IMR-90 (cell line): ENCODE measurements at regions not wholly inside any gene's neighbourhood (a gene's known extent, or its start where the extent isn't known, plus 50 kb on each side); places are given as distances from the start of the nearest gene placed in this dataset.

Experiments
- ATAC-seq: fragments of 200-7000 bp; cut with Tn5 transposase; 2 replicates; pipeline ENCODE4 v1.9.1; 2020; ENCODE audit warnings: low read depth, mild to moderate bottlenecking, moderate library complexity
- BruUV-seq: library from RNA; stranded (reverse); fragments of 400-500 nt; replicated peaks from 2 replicates; lab custom pipeline; 2021; lab: Mats Ljungman, UMichigan
- CTCF ChIA-PET: fragments of 300-600 bp; formaldehyde crosslinking; extraction: SDS; loops from one replicate; lab custom pipeline; 2021; ENCODE audit warnings: antibody characterized with exemption; lab: Yijun Ruan, JAX
- POLR2A ChIA-PET: fragments of 300-600 bp; sonication (Branson Sonifier 250); formaldehyde crosslinking; loops from one replicate; lab custom pipeline; 2022; ENCODE audit warnings: antibody characterized with exemption; ENCODE audit not compliant: unreplicated experiment; lab: Charles Lee
- DNase-seq: peaks from one replicate; pipeline ENCODE4 v3.0.0; 2013
- H2AFZ ChIP-seq: replicated peaks from 2 replicates; pipeline ENCODE3; 2013; ENCODE audit warnings: low read length, mild to moderate bottlenecking; ENCODE audit not compliant: poor library complexity
- H2AK5ac ChIP-seq: 2 replicates; pipeline ENCODE4 v1.6.1; 2013; ENCODE audit warnings: low read depth, low read length, inconsistent platforms
- H2AK9ac ChIP-seq: replicated peaks from 2 replicates; pipeline ENCODE3; 2013; ENCODE audit warnings: mild to moderate bottlenecking, low read depth, low read length, moderate library complexity; ENCODE audit not compliant: poor library complexity
- H2BK120ac ChIP-seq: 2 replicates; pipeline ENCODE4 v1.6.1; 2013; ENCODE audit warnings: low read depth, low read length, inconsistent platforms
- H2BK15ac ChIP-seq: 3 replicates; pipeline ENCODE4 v1.6.1; 2013; ENCODE audit warnings: low read depth, low read length, inconsistent platforms
- H2BK20ac ChIP-seq: 2 replicates; pipeline ENCODE4 v1.6.1; 2013; ENCODE audit warnings: low read depth, mild to moderate bottlenecking, inconsistent platforms, low read length, moderate library complexity
- H2BK5ac ChIP-seq: 2 replicates; pipeline ENCODE4 v1.6.1; 2013; ENCODE audit warnings: mild to moderate bottlenecking, low read depth, low read length, inconsistent platforms; ENCODE audit not compliant: poor library complexity, severe bottlenecking
- H3K14ac ChIP-seq: replicated peaks from 2 replicates; pipeline ENCODE4 v1.6.1; 2013; ENCODE audit warnings: low read depth, low read length, inconsistent platforms
- H3K18ac ChIP-seq: 2 replicates; pipeline ENCODE4 v1.6.1; 2013; ENCODE audit warnings: low read depth, low read length, control low read depth
- H3K23ac ChIP-seq: 2 replicates; pipeline ENCODE4 v1.6.1; 2013; ENCODE audit warnings: low read depth, low read length, inconsistent platforms
- H3K27ac ChIP-seq: 2 replicates; pipeline ENCODE4 v1.5.1; 2013; ENCODE audit warnings: mild to moderate bottlenecking, control low read depth, low read length; ENCODE audit not compliant: insufficient read depth
- H3K27me3 ChIP-seq: 2 replicates; pipeline ENCODE4 v1.6.1; 2013; ENCODE audit warnings: low read length; ENCODE audit not compliant: control insufficient read depth, insufficient read depth
- H3K36me3 ChIP-seq: 2 replicates; pipeline ENCODE4 v1.6.1; 2013; ENCODE audit warnings: low read length, mixed read lengths; ENCODE audit not compliant: control insufficient read depth, insufficient read depth
- H3K4ac ChIP-seq: 2 replicates; pipeline ENCODE4 v1.6.1; 2013; ENCODE audit warnings: low read depth, low read length, inconsistent platforms
- H3K4me1 ChIP-seq: 2 replicates; pipeline ENCODE4 v1.6.1; 2013; ENCODE audit warnings: low read length, mixed read lengths; ENCODE audit not compliant: control insufficient read depth, insufficient read depth
- H3K4me2 ChIP-seq: 2 replicates; pipeline ENCODE4 v1.6.1; 2013; ENCODE audit warnings: low read depth, mild to moderate bottlenecking, control low read depth, low read length, moderate library complexity
- H3K4me3 ChIP-seq: 2 replicates; pipeline ENCODE4 v1.5.1; 2013; ENCODE audit warnings: low read depth, mild to moderate bottlenecking, control low read depth, low read length, moderate library complexity; ENCODE audit not compliant: insufficient read depth
- H3K56ac ChIP-seq: 2 replicates; pipeline ENCODE4 v1.6.1; 2013; ENCODE audit warnings: low read length, inconsistent platforms; ENCODE audit not compliant: insufficient read depth; ENCODE audit errors: extremely low read depth
- H3K79me1 ChIP-seq, 2 experiments: 2 replicates each; pipeline ENCODE4 v1.6.1; 2013; ENCODE audit warnings: low read length in 2 of 2, inconsistent platforms in 1 of 2, low read depth in 1 of 2
- H3K9ac ChIP-seq: 2 replicates; pipeline ENCODE4 v1.6.1; 2013; ENCODE audit warnings: low read depth, low read length, control low read depth
- H3K9me1 ChIP-seq: 2 replicates; pipeline ENCODE4 v1.6.1; 2013; ENCODE audit warnings: low read length, inconsistent platforms; ENCODE audit not compliant: insufficient read depth
- H3K9me3 ChIP-seq: 2 replicates; pipeline ENCODE4 v1.6.1; 2013; ENCODE audit warnings: low read length; ENCODE audit not compliant: control insufficient read depth, insufficient read depth
- H4K20me1 ChIP-seq: 2 replicates; pipeline ENCODE4 v1.6.1; 2013; ENCODE audit warnings: low read length, inconsistent platforms; ENCODE audit not compliant: insufficient read depth
- H4K5ac ChIP-seq: 2 replicates; pipeline ENCODE4 v1.6.1; 2013; ENCODE audit warnings: mild to moderate bottlenecking, low read depth, low read length, control low read depth
- H4K8ac ChIP-seq, 2 experiments: 2 replicates each; pipeline ENCODE4 v1.6.1; 2013; ENCODE audit warnings: low read depth in 2 of 2, low read length in 2 of 2, control low read depth in 1 of 2, inconsistent platforms in 1 of 2
- H4K91ac ChIP-seq: 2 replicates; pipeline ENCODE4 v1.6.1; 2013; ENCODE audit warnings: low read depth, low read length, inconsistent platforms; ENCODE audit not compliant: insufficient read depth
- ELK1 ChIP-seq: fragments of 150-350 bp; IDR thresholded peaks from 2 replicates; pipeline ENCODE4 v1.6.1; 2016; ENCODE audit warnings: low read depth, mild to moderate bottlenecking, low read length, moderate library complexity, borderline replicate concordance
- POLR2A ChIP-seq: IDR thresholded peaks from 2 replicates; pipeline ENCODE4 v1.6.1; 2012; ENCODE audit warnings: mild to moderate bottlenecking, low read depth, low read length
- dilution Hi-C: fragments of 300-500 bp; cut with HindIII; formaldehyde crosslinking; loops from one replicate; pipeline ENCODE4 v1.14.3; 2018; ENCODE audit warnings: low sequenced_read_pairs; ENCODE audit not compliant: unreplicated experiment
- in situ Hi-C: fragments of 300-500 bp; cut with MboI; formaldehyde crosslinking; loops from 3 replicates; pipeline ENCODE4 v1.14.3; 2019; ENCODE audit warnings: low sequenced_read_pairs, inconsistent platforms, mixed read lengths
- intact Hi-C: fragments of 100-400 bp; cut with micrococcal nuclease; formaldehyde crosslinking; loops from 2 replicates; pipeline ENCODE4 v1.10.0; 2022

- no peaks in the 10 kb centered on the region for H3K9me1 ChIP-seq
- no peak overlapping the region for H2AFZ ChIP-seq
- no peak overlapping the region for H4K91ac ChIP-seq
- H3K56ac ChIP-seq, result no peak overlapping the region
- BruUV-seq, result no TSS peak
- no peak overlapping the region for H4K8ac ChIP-seq
- no peak overlapping the region for H3K23ac ChIP-seq
- H3K18ac ChIP-seq, result no peak overlapping the region
- no peak overlapping the region for H3K4me3 ChIP-seq
- no peak overlapping the region for H2BK5ac ChIP-seq
- no peaks in the 10 kb centered on the region for H3K79me1 ChIP-seq
- no peak overlapping the region for H2BK15ac ChIP-seq
- TF ChIP-seq ELK1, result no peak
- TF ChIP-seq POLR2A, result no peak
- dilution Hi-C loops (no loop called here), in situ Hi-C loops (no loop called here), intact Hi-C loops (no loop called here)
- H3K14ac ChIP-seq, result no peak overlapping the region
- H4K5ac ChIP-seq, result no peak overlapping the region
- CTCF ChIA-PET, result interaction anchor here (0.6 kb wide), 1 partner anchor 925 kb away, joined by 3 read pairs; no protein-coding TSS in a partner anchor
- H3K36me3 ChIP-seq, result no peaks in the 10 kb centered on the region
- no peak overlapping the region for H2BK20ac ChIP-seq
- no peak overlapping the region for H2AK9ac ChIP-seq
- H3K9ac ChIP-seq, result no peak overlapping the region
- H2AK5ac ChIP-seq, result no peak overlapping the region
- H3K27ac ChIP-seq, result no peak overlapping the region
- no peak overlapping the region for H2BK120ac ChIP-seq
- H3K27me3 ChIP-seq, result peaks cover 7% of the 10 kb centered on the region; the same call in 1 of the 2 replicates
- no peaks in the 10 kb centered on the region for H3K4me1 ChIP-seq
- H4K20me1 ChIP-seq, result no peaks in the 10 kb centered on the region
- POLR2A ChIA-PET, result no interaction called here
- H3K4me2 ChIP-seq, result no peak overlapping the region
- DNase-seq (no peak), ATAC-seq (no peak)
- no peaks in the 10 kb centered on the region for H3K9me3 ChIP-seq
- H3K4ac ChIP-seq, result no peak overlapping the region
Measured at GRCh38 chr1:199585392-199585791, 442.1 kb upstream of the NR5A2 start.
